Right lobe of liver (tissue), 4 donors: ENCODE measurements at regions not wholly inside any gene's neighbourhood (a gene's known extent, or its start where the extent isn't known, plus 50 kb on each side); places are given as distances from the start of the nearest gene placed in this dataset.

ENCODE experiments used
- CTCF ChIP-seq, 4 donors: fragments of 200-600 bp in 3 of 4; fragments of 450-650 bp in 1 of 4; IDR thresholded peaks; one replicate each; pipeline versions ENCODE4 v1.5.1 to v1.8.0; 2016 to 2022; ENCODE audit warnings: antibody characterized with exemption in 4 of 4, mild to moderate bottlenecking in 2 of 4
- POLR2A ChIP-seq: fragments of 450-650 bp; IDR thresholded peaks from one replicate; pipeline ENCODE4 v1.6.1; 2017; ENCODE audit warnings: antibody characterized with exemption, mild to moderate bottlenecking
- donor health status: DM: no; HTN: no; CAD: no.
- donor health status: DM: no; HTN: no; CAD: no.
- donor health status: DM: no; HTN: yes; CAD: no.

DNA sequence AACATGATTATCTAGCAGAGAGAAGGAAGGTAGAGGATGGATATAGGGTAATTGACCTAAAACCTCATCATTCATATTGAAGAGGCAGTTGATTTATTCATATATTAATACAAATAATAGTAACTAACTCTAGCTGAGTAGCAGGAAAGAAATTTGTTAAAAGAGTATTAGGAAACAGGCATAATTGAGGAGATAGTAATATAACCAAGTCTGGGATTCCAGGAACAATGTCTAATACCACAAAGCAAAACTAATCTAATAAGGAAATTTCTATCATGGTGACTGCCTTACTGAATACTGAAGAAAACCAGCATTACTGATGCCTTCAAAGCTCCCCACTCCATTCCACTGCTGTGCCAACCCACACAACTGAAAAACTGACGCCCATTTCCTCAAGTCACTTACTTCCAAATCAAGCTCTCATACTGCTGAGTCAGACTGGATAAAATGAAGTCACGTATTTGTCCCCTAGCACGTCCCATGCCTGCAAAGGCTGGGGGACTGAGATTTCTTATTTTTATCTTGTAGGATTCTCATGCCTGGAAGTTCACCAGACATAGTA is 153.9 kb downstream of the SMC2 start:
- TF ChIP-seq CTCF (IDR thresholded peaks at IDR 0.05) (no peak), POLR2A (no peak)
